BJ (cell line): ENCODE measurements at regions not wholly inside any gene's neighbourhood (a gene's known extent, or its start where the extent isn't known, plus 50 kb on each side); places are given as distances from the start of the nearest gene placed in this dataset.

ENCODE experiments used
- CTCF ChIA-PET: fragments of 350-600 bp; formaldehyde crosslinking; extraction: SDS; loops from one replicate; lab custom pipeline; 2021; ENCODE audit warnings: antibody characterized with exemption, inconsistent platforms; lab: Yijun Ruan, JAX
- POLR2A ChIA-PET: fragments of 300-600 bp; sonication (Branson Sonifier 250); formaldehyde crosslinking; extraction: SDS; loops from one replicate; lab custom pipeline; 2021; ENCODE audit warnings: antibody characterized with exemption; lab: Charles Lee
- DNase-seq: peaks from one replicate; pipeline ENCODE4 v3.0.0-alpha.2; 2011; ENCODE audit warnings: low read depth
- H3K27me3 ChIP-seq: 2 replicates; pipeline ENCODE4 v1.6.0; 2011; ENCODE audit warnings: low read length; ENCODE audit not compliant: control insufficient read depth, insufficient read depth
- H3K36me3 ChIP-seq: 2 replicates; pipeline ENCODE4 v1.5.1; 2011; ENCODE audit warnings: low read length; ENCODE audit not compliant: control insufficient read depth, insufficient read depth
- H3K4me3 ChIP-seq: 2 replicates; pipeline ENCODE4 v1.5.1; 2011; ENCODE audit warnings: low read depth, mild to moderate bottlenecking, control low read depth, low read length
- CTCF ChIP-seq: IDR thresholded peaks from 2 replicates; pipeline ENCODE4 v1.5.1; 2011; ENCODE audit warnings: low read depth, mild to moderate bottlenecking, control low read depth, inconsistent platforms, low read length, moderate library complexity; ENCODE audit not compliant: insufficient read depth

DNA sequence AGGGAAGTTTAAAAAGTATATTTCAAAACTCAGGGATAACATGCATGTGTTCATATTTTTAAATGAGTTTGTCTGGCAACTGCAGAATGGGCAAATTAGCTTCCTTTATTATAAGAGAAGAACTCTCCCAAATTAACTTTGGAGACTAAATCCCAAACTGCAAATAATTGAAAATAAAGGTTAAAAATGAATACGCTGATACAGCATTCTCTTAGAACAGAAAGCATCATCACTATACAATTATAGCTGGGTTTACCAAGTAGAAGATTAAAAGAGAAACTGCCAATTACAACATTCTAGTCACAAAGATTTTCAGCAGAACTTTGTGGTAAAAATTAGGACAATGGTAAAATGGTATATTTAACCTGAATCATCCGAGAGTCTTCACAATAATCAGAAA lies 73.3 kb downstream of the OLFM4 start:
- CTCF ChIA-PET: no interaction called here
- no peak for DNase-seq
- POLR2A ChIA-PET: no interaction called here
- no peak for TF ChIP-seq CTCF
- Histone ChIP-seq H3K27me3 (no peaks in the 10 kb centered on the region), H3K36me3 (no peaks in the 10 kb centered on the region), H3K4me3 (no peak overlapping the region)

- ChIA-PET CTCF (no interaction called here), POLR2A (no interaction called here)
- Histone ChIP-seq H3K4me3 (no peak overlapping the region), H3K27me3 (no peaks in the 10 kb centered on the region), H3K36me3 (no peaks in the 10 kb centered on the region)
- TF ChIP-seq CTCF: no peak
- no peak for DNase-seq
These were observed 75.5 kb downstream of the OLFM4 start for GRCh38 chr13:53104136-53104535.

DNA sequence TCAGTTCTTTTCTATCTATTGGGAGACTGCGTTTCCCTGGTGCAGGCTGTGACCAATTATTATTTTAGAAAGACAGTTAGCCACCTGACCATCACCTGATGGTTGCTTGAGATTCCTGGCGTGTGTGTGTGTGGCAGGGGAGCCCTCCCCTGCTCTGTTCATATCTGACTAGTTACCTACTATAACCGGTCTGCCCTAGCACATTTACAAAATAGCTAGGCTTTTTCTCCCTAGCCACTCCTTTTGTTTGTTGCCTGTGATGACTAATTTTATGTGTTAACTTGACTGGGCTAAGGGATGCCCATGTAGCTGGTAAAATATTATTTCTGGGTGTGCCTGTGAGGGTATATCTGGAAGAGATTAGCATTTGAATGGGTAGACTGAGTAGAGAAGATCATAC lies 76.9 kb downstream of the OLFM4 start:
- CTCF ChIA-PET: no interaction called here
- H3K27me3 ChIP-seq: no peaks in the 10 kb centered on the region

DNA sequence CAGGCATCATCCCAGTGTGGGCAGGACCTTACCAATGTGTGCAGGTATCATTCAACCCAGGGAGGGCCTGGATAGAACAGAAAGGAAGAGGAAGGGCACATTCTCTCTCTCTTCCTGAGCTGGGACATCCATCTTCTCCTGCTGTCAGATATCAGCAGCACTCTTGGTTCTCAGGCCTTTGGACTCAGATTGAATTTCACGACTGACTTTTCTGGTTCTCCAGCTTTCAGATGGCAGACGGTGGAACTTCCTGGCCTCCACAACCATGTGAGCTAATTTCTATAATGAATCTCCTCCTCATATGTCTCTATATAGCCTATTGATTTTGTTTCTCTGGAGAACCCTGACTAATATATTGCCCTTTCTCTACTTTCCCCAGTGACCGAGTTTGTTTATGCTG lies 77.3 kb downstream of the OLFM4 start:
- ChIA-PET CTCF (no interaction called here), POLR2A (no interaction called here)
- no peaks in the 10 kb centered on the region for H3K27me3 ChIP-seq
- H3K36me3 ChIP-seq: no peaks in the 10 kb centered on the region
- no peak overlapping the region for H3K4me3 ChIP-seq
- no peak for DNase-seq
- no peak for TF ChIP-seq CTCF

More for the DNA sequence above, 76.9 kb downstream of the OLFM4 start:
- POLR2A ChIA-PET: no interaction called here
- no peaks in the 10 kb centered on the region for H3K36me3 ChIP-seq
- no peak for TF ChIP-seq CTCF
- DNase-seq: no peak
- no peak overlapping the region for H3K4me3 ChIP-seq

- no peak for DNase-seq
- H3K36me3 ChIP-seq: no peaks in the 10 kb centered on the region
- no peaks in the 10 kb centered on the region for H3K27me3 ChIP-seq
- ChIA-PET CTCF (no interaction called here), POLR2A (no interaction called here)
- no peak for TF ChIP-seq CTCF
- H3K4me3 ChIP-seq: no peak overlapping the region
These were observed 81.6 kb downstream of the OLFM4 start for GRCh38 chr13:53110181-53110580.

DNA sequence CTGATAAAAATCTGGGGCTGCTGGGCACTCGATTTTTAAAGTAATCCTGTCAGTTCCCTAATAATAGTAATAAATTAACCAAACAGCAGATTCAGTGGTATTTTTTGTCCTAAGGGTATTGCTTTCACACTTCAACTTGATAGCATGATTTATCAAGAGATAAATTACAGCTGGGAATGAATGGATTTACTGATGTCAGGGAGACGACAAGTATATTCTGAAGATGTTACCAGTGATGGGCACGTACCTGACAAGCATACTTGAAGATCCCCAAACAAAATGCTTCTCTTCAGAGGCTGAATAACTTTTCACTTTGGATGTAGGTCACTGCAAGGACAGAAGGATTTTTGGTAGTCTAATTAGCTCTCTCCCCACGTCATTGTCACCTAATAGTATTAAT lies 82.0 kb downstream of the OLFM4 start:
- ChIA-PET CTCF (no interaction called here), POLR2A (no interaction called here)
- no peak for DNase-seq
- Histone ChIP-seq H3K4me3 (no peak overlapping the region), H3K27me3 (no peaks in the 10 kb centered on the region), H3K36me3 (no peaks in the 10 kb centered on the region)
- no peak for TF ChIP-seq CTCF
